ENCODE measurements at regions not wholly inside any gene's neighbourhood (a gene's known extent, or its start where the extent isn't known, plus 50 kb on each side); places are given as distances from the start of the nearest gene placed in this dataset.

DNA sequence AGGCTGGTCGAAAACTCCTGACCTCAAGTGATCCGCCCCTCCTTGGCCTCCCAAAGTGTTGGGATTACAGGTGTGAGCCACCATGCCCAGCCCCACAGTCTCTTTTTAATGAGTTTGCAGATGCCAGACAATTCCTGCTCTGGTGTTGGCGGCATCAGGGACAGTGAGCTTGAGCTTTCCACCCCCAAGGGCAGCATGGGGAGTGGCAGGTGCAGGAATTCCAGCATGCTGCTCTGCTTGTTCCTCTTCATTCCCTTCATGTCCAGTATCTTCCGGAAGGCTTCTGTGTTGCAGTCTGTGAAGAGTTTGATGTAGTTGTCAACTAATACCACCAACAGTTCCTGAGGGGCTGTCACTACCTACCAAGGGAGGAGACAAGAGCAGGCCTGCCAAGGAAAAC, 137.3 kb downstream of the SS18 start:
- no peak overlapping the region for H4K8ac ChIP-seq (ENCODE audit: low read depth in 2 of 2, low read length in 2 of 2)
- H2BK15ac ChIP-seq (ENCODE audit: low read depth, low read length): no peak overlapping the region
- no peak overlapping the region for H2BK5ac ChIP-seq (ENCODE audit: low read depth, low read length, poor library complexity, severe bottlenecking)
- CTCF ChIA-PET: no interaction called here
- intact Hi-C loops (cut with micrococcal nuclease): no loop called here
- H3K4me2 ChIP-seq (ENCODE audit: low read depth, low read length): no peak overlapping the region
- H3K9me3 ChIP-seq (ENCODE audit: control insufficient read depth, insufficient read depth, low read length): no peaks in the 10 kb centered on the region
- POLR2A ChIA-PET (ENCODE audit: unreplicated experiment): no interaction called here
- H3K56ac ChIP-seq (ENCODE audit: extremely low read depth, insufficient read depth, low read length): no peak overlapping the region
- H4K5ac ChIP-seq (ENCODE audit: low read depth, low read length): no peak overlapping the region
- H3K9me1 ChIP-seq (ENCODE audit: insufficient read depth, low read length): no peaks in the 10 kb centered on the region
- ATAC-seq (ENCODE audit: low read depth): no peak
- no peak overlapping the region for H4K91ac ChIP-seq (ENCODE audit: insufficient read depth, low read depth, low read length)
- no peak for DNase-seq
- no TSS peak for BruUV-seq (replicated peaks)
- in situ Hi-C loops (cut with MboI; ENCODE audit: low sequenced_read_pairs): no loop called here
- TF ChIP-seq NFE2L2 (IDR thresholded peaks at IDR 0.05; ENCODE audit: low read depth, low read length) (no peak), RFX5 (IDR thresholded peaks at IDR 0.05; ENCODE audit: low read depth, low read length) (no peak), FOS (IDR thresholded peaks at IDR 0.05; ENCODE audit: low read depth, low read length) (no peak), CHD1 (IDR thresholded peaks at IDR 0.05; ENCODE audit: low read depth, low read length) (no peak), MXI1 (IDR thresholded peaks at IDR 0.05; ENCODE audit: borderline replicate concordance, low read depth, low read length) (no peak), RAD21 (IDR thresholded peaks at IDR 0.05; ENCODE audit: low read length) (no peak), CEBPB (IDR thresholded peaks at IDR 0.05; ENCODE audit: low read depth, low read length) (no peak), MAFK (IDR thresholded peaks at IDR 0.05; ENCODE audit: low read depth, low read length) (no peak), POLR2A (IDR thresholded peaks at IDR 0.05; ENCODE audit: low read depth, low read length) (no peak), BHLHE40 (IDR thresholded peaks at IDR 0.05; ENCODE audit: low read depth, low read length) (no peak), RCOR1 (IDR thresholded peaks at IDR 0.05; ENCODE audit: insufficient replicate concordance, low read length) (no peak), MAZ (IDR thresholded peaks at IDR 0.05; ENCODE audit: borderline replicate concordance, low read depth, low read length) (no peak)
- TF ChIP-seq, protein P1, sequence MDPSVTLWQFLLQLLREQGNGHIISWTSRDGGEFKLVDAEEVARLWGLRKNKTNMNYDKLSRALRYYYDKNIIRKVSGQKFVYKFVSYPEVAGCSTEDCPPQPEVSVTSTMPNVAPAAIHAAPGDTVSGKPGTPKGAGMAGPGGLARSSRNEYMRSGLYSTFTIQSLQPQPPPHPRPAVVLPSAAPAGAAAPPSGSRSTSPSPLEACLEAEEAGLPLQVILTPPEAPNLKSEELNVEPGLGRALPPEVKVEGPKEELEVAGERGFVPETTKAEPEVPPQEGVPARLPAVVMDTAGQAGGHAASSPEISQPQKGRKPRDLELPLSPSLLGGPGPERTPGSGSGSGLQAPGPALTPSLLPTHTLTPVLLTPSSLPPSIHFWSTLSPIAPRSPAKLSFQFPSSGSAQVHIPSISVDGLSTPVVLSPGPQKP (IDR thresholded peaks at IDR 0.05; ENCODE audit: borderline replicate concordance, low read depth, low read length): no peak
- TF ChIP-seq, protein P2, sequence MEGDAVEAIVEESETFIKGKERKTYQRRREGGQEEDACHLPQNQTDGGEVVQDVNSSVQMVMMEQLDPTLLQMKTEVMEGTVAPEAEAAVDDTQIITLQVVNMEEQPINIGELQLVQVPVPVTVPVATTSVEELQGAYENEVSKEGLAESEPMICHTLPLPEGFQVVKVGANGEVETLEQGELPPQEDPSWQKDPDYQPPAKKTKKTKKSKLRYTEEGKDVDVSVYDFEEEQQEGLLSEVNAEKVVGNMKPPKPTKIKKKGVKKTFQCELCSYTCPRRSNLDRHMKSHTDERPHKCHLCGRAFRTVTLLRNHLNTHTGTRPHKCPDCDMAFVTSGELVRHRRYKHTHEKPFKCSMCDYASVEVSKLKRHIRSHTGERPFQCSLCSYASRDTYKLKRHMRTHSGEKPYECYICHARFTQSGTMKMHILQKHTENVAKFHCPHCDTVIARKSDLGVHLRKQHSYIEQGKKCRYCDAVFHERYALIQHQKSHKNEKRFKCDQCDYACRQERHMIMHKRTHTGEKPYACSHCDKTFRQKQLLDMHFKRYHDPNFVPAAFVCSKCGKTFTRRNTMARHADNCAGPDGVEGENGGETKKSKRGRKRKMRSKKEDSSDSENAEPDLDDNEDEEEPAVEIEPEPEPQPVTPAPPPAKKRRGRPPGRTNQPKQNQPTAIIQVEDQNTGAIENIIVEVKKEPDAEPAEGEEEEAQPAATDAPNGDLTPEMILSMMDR (conservative IDR thresholded peaks at IDR 0.05; ENCODE audit: low read depth, low read length): no peak
- H2BK20ac ChIP-seq (ENCODE audit: low read depth, low read length): no peak overlapping the region
- H2AK9ac ChIP-seq (replicated peaks; ENCODE audit: low read depth, low read length, poor library complexity): no peak overlapping the region
- no peak overlapping the region for H3K4me3 ChIP-seq (ENCODE audit: insufficient read depth, low read depth, low read length)
- H3K36me3 ChIP-seq (ENCODE audit: control insufficient read depth, insufficient read depth, low read length): no peaks in the 10 kb centered on the region
- no peak overlapping the region for H3K14ac ChIP-seq (replicated peaks; ENCODE audit: low read depth, low read length)
- H3K79me1 ChIP-seq (ENCODE audit: low read depth in 1 of 2, low read length in 2 of 2): no peaks in the 10 kb centered on the region
- no peak overlapping the region for H3K18ac ChIP-seq (ENCODE audit: low read depth, low read length)
- H3K23ac ChIP-seq (ENCODE audit: low read depth, low read length): no peak overlapping the region
- no peak overlapping the region for H3K9ac ChIP-seq (ENCODE audit: low read depth, low read length)
- no peaks in the 10 kb centered on the region; the same call in 1 of the 2 replicates for H3K27me3 ChIP-seq (ENCODE audit: control insufficient read depth, insufficient read depth, low read length)
- H2BK120ac ChIP-seq (ENCODE audit: low read depth, low read length): no peak overlapping the region
- H2AK5ac ChIP-seq (ENCODE audit: low read depth, low read length): no peak overlapping the region
- no peak overlapping the region for H2AFZ ChIP-seq (replicated peaks; ENCODE audit: low read length, poor library complexity)
- H3K4me1 ChIP-seq (ENCODE audit: control insufficient read depth, insufficient read depth, low read length): no peaks in the 10 kb centered on the region
- no peak overlapping the region for H3K27ac ChIP-seq (ENCODE audit: insufficient read depth, low read length)
- dilution Hi-C loops (cut with HindIII; ENCODE audit: low sequenced_read_pairs, unreplicated experiment): no loop called here
- 100% methylated on average over 1 of the region's 4 CpGs; no CpG with 5 or more reads in 1 of the 2 experiments for WGBS, 2 experiments (ENCODE audit: extremely low coverage in 2 of 2, insufficient read length in 1 of 2)
- H3K4ac ChIP-seq (ENCODE audit: low read depth, low read length): no peak overlapping the region
- H4K20me1 ChIP-seq (ENCODE audit: insufficient read depth, low read length): no peaks in the 10 kb centered on the region

All from IMR-90 (cell line).